ENCODE measurements at regions not wholly inside any gene's neighbourhood (a gene's known extent, or its start where the extent isn't known, plus 50 kb on each side); places are given as distances from the start of the nearest gene placed in this dataset.
A peak's percentile ranks its signal among the peaks of the same experiment; 100 is the strongest.
"Not testable (repeated sequence)": the region's sequence is repeated elsewhere in the genome, so short reads cannot be mapped to it uniquely, and the experiment has no call there.

DNA sequence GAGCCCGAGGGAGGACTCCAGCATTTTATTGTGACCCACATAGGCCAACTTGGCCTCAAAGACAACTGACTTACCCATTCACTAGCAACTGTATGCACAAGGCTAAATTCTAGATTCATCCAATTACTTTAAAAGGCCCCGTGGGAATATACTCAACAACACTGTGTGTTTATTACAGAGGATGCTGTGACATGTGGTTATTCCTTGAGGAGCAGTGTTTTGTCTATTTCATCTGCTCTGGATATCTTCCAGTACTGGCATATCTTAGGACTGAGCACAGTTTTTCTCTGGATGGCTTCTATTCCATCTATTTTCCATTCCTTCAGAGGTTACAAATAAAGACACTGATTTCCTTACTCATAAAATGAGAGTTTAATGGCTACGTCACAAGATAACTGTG lies 87.2 kb upstream of the KRAS start:
- DNase-seq (ENCODE audit: low spot score), result no peak

GRCh38 chr12:25332143-25332542 lies 81.4 kb upstream of the KRAS start:
- no peak for DNase-seq (ENCODE audit: low spot score)

GRCh38 chr12:25328072-25328712 lies 77.5 kb upstream of the KRAS start:
- no peak for DNase-seq (ENCODE audit: low spot score)

DNA sequence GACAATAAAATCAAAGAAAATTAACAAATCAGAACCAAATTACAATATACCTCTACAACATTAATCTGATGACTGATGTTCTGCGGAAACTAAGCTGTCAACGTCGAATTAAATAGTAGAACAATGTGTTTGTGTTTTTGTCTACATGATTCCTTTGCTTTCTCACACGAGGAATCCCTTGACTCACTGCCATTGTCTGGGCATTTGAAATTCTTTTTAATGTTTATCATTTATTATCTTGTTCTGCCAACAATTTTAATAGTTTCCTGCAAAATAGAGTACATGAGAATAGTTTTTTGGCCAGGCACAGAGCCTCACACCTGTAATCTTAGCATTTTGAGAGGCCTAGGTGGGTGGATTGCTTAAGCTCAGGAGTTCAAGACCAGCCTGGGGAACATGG lies 76.6 kb upstream of the KRAS start:
- no peak for DNase-seq (ENCODE audit: low spot score)

GRCh38 chr12:25326326-25326725 lies 75.6 kb upstream of the KRAS start:
- DNase-seq (ENCODE audit: low spot score), result no peak

DNA sequence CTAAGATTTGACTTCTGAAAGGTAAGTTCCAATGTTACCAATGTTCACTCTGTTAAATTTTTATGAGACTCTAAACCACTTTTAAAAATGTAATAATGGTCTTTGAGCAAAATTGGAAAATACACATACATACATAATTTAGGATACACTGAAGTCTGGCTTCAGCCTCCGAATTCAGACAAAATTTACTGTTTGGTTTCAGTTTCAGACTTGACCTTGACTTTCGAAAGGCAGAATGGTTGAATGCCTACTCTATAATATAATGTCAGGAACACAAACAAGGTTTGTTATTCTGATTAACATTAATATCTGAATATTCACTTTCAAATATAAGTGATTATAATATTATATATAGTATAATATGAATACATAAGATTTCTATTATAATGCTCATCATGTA lies 74.1 kb upstream of the KRAS start:
- no peak for DNase-seq (ENCODE audit: low spot score)

GRCh38 chr12:25323581-25323982 lies 72.9 kb upstream of the KRAS start:
- DNase-seq (ENCODE audit: low spot score), result peak; percentile 7

DNA sequence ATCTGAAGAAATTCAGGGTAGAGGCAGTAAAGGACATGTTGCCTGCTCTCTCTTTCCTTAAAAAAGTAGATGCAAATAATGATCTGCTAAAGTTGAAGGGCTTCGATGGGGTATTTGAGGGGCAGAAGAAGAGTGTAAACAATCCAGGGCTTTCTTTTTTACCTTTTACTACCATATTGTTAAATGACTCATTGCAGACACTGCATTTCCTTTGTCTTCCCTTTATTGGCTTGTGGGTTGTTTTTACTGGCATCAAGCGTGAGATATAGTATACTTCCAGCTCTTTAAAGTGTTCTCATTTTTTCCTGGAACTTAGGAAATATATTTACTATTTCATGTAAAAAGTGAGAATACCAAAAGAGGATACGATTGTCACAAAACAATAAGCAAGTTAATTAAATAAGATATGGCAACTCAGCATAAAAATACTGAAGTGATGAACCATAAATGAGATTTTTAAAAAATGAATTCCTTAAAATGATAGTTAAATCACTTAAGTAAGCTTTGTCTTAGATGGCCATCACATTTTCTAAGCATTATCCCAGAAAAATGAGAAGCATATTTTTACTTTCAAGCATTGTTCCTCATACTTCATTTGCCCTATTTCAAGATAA lies 72.3 kb upstream of the KRAS start:
- DNase-seq (ENCODE audit: low spot score), result peak; percentile 37

DNA sequence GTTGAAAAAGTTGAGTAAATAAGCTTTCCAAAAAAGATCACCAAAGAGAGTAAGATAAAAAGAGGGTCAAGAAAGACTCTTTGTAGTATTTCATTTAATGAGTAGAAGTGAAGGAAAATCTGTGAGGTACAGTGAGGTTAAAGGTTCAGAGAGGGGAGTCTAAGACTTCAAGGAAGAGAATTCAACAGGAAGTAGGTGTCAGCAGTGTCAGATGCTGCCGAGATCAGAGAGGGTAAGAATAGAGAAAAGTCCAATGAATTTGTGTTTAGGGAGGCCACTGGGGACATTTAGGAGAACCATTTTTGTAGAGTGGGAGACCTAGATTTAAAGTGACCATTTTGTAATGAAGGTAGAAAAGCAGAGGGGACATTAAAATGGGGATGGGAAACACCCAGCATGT lies 71.6 kb upstream of the KRAS start:
- DNase-seq (ENCODE audit: low spot score), result peak; percentile 30

DNA sequence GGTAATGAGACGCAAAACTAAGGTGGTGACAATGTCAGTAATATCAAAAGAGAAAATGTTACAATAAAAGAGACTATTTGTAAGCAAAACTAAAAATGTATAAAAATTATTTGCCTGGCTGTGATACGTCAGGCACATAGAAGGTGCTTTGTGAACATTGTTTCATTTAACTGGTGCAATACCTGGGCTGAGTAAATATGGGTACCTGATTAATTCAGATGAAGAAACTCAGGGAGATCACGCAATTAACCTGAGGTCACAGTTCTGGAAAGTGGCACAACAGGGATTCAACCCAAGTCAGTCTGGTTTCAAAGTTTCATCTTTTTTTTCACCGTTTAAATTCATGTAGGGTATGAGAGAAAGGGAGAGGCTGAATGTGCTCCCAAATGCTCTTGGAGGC lies 71.0 kb upstream of the KRAS start:
- DNase-seq (ENCODE audit: low spot score), result no peak

DNA sequence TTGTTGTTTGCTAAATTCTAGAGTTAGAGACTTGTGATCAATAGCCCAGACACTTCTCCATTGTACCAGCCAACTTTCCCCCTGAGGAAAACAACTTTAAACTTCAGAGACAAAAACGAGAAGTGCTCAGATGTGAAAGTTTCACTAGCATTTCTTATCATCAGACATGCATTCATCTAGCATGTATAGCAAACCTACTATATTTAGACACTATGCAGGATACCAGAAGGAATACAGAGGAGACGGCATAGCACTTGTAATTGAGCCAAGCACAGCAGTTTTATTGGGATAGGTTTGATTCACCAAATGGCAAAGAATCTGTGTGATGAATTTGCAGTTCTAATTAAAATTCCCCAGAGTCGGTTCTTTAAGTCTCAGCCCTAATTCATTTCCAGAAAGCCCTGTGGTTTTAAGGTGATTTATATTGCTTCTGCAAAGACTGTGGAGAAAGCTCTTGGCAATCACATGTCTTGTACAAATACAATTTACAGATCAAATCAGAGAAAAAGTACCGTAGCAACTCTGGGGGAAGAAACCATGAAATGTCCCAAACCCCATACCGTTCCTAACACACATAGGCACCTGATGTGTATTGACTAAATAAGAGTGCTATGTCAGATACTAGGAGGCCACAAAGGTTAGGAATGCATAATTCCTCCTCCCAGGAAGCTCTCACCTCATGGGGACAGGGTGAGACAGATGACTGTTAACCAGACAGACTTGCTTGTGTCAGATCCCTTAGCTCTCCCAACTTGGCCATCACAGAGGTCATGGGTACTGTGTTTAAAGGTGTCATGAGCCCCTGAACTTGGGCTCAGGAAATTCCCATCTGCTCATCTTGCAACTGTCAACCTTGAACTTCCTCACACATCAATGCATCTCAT lies 69.6 kb upstream of the KRAS start:
- DNase-seq (ENCODE audit: low spot score), result no peak

- DNase-seq (ENCODE audit: low spot score), result no peak
Observed at GRCh38 chr12:25319233-25319984, 68.7 kb upstream of the KRAS start.

GRCh38 chr12:25317553-25317952 lies 66.8 kb upstream of the KRAS start:
- DNase-seq (ENCODE audit: low spot score), result no peak

DNA sequence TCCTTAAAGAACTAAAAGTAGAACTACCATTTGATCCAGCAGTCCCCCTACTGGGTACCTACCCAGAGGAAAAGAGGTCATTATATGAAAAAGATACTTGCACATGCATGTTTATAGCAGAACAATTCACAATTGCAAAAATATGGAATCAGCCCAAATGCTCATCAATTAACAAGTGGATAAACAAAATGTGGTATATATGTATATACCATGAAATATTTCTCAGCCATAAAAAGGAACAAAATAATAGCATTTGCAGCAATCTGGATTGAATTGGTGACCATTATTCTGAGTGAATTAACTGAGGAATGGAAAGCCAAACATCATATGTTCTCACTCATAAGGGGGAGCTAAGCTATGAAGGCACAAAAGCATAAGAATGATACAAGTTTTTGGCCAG lies 64.7 kb upstream of the KRAS start:
- no peak for DNase-seq (ENCODE audit: low spot score)

DNA sequence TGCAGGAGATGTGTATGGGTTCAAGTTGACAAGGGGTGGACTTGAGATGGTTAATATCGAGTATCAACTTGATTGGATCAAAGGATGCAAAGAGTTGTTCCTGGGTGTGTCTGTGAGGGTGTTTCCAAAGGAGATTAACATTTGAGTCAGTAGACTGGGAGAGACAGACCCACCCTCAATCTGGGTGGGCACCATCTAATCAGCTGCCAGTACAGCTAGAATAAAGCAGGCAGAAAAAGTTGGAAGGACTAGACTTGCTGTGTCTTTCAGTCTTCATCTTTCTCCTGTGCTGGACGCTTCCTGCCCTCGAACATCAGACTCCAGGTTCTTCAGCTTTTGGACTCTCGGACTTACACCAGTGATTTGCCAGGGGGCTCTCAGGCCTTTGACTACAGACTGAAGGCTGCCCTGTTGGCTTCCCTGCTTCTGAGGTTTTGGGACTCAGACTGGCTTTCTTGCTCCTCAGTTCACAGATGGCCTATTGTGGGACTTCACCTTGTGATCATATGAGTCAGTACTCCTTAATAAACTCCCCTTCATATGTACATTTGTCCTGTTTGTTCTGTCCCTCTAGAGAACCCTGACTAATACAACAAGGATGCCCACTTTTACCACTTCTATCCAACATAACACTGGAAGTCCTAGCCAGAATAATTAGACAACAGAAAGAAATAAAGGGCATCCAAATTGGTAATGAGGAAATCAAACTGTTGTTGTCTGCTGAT lies 62.7 kb upstream of the KRAS start:
- DNase-seq (ENCODE audit: low spot score), result not testable (repeated sequence)

GRCh38 chr12:25311506-25311905 lies 60.8 kb upstream of the KRAS start:
- DNase-seq (ENCODE audit: low spot score), result no peak

DNA sequence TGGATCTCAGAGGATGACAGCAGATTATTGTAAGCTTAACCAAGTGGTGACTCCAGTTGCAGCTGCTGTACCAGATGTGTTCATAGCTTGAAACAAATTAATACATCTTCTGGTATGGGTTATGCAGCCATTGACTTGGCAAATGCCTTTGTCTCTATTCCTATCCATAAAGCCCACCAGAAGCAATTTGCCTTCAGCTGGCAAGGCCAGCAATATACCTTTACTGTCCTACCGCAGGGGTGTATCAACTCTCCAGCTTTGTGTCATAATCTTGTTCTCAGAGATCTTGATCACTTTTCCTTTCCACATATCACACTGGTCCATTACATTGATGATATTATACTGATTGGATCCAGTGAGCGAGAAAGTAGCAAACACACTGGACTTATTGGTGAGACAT lies 59.3 kb upstream of the KRAS start:
- not testable (repeated sequence) for DNase-seq (ENCODE audit: low spot score)

- no peak for DNase-seq (ENCODE audit: low spot score)
Observed at GRCh38 chr12:25308756-25309155, 58.0 kb upstream of the KRAS start.

DNA sequence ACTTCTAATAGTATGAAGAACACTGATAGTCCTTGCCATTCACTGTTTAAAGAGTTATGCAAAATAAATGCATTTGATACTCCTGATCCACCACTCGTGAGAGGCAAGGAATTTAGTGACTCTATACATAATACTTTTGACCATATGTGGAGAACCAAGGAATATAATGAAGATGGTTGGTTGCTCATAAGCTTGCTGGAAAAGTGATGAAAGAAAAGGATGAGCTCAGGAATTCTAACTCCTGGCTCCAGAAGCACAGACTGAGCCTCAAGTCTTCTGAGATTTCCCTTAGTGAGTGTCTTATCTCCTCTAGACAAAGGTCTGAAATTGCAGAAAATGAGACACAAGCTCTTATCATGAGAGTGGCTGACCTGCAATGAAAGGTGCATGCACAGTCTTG lies 57.1 kb upstream of the KRAS start:
- no peak for DNase-seq (ENCODE audit: low spot score)

DNA sequence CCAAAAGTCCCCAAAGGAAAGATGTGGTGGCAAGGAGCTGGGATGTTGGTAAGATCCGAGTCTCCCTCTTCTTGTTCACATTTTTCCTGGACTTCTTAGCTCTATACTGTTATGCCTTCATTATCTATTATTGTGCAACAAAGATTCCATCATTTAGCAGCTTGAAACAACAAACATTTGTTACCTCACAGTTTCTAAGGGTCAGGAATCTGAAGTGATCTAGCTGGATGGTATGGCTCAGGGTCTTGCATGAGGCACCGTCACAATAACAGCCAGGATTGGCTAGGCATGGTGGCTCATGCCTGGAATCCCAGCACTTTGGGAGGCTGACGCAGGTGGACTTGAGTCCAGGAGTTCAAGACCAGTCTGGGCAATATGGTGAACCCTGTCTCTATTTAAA lies 51.1 kb upstream of the KRAS start:
- no peak for DNase-seq (ENCODE audit: low spot score)
